HepG2 (cell line): ENCODE measurements at regions not wholly inside any gene's neighbourhood (a gene's known extent, or its start where the extent isn't known, plus 50 kb on each side); places are given as distances from the start of the nearest gene placed in this dataset.

Experiments
- ELF1 ChIP-seq: sonication (generic); formaldehyde crosslinking; IDR thresholded peaks from 2 replicates; pipeline ENCODE4 v1.4.0; 2020; ENCODE audit warnings: missing genetic modification reagents
- FOXC1 ChIP-seq: sonication (generic); formaldehyde crosslinking; IDR thresholded peaks from 2 replicates; pipeline ENCODE4 v1.8.0; 2022; ENCODE audit warnings: mild to moderate bottlenecking, missing genetic modification reagents, borderline replicate concordance
- FOXO4 ChIP-seq: sonication (generic); formaldehyde crosslinking; conservative IDR thresholded peaks from 2 replicates; pipeline ENCODE4 v1.8.1; 2023; ENCODE audit warnings: missing genetic modification reagents
- FOXP4 ChIP-seq: sonication (generic); formaldehyde crosslinking; IDR thresholded peaks from 2 replicates; pipeline ENCODE4 v1.4.0; 2020; ENCODE audit warnings: missing genetic modification reagents
- JDP2 ChIP-seq: sonication (generic); formaldehyde crosslinking; IDR thresholded peaks from 2 replicates; pipeline ENCODE4 v1.8.1; 2022; ENCODE audit warnings: missing genetic modification reagents, borderline replicate concordance
- KLF11 ChIP-seq: IDR thresholded peaks from 2 replicates; pipeline ENCODE4 v1.6.1; 2016; ENCODE audit warnings: missing compliant biosample characterization
- NR2C2 ChIP-seq: sonication (generic); formaldehyde crosslinking; IDR thresholded peaks from 2 replicates; pipeline ENCODE4 v1.4.0; 2020; ENCODE audit warnings: missing genetic modification reagents, mild to moderate bottlenecking, moderate library complexity, borderline replicate concordance
- RXRA ChIP-seq: sonication (generic); formaldehyde crosslinking; IDR thresholded peaks from 2 replicates; pipeline ENCODE4 v1.5.1; 2020; ENCODE audit warnings: missing genetic modification reagents
- SIX4 ChIP-seq: sonication (generic); formaldehyde crosslinking; IDR thresholded peaks from 2 replicates; pipeline ENCODE4 v1.4.0; 2020; ENCODE audit warnings: missing genetic modification reagents
- SKI ChIP-seq: fragments of 450-650 bp; IDR thresholded peaks from one replicate; pipeline ENCODE4 v1.6.1; 2018; ENCODE audit warnings: mild to moderate bottlenecking; ENCODE audit not compliant: partially characterized antibody
- SMARCE1 ChIP-seq: fragments of 450-650 bp; IDR thresholded peaks from 2 replicates; pipeline ENCODE4 v1.6.1; 2017; ENCODE audit warnings: borderline replicate concordance
- SNRNP70 ChIP-seq: fragments of 200-400 bp; formaldehyde crosslinking; IDR thresholded peaks from 2 replicates; pipeline ENCODE4 v1.6.1; 2017; ENCODE audit warnings: mild to moderate bottlenecking, low read depth, low read length, moderate library complexity
- SP4 ChIP-seq: sonication (generic); formaldehyde crosslinking; IDR thresholded peaks from 2 replicates; pipeline ENCODE4 v1.8.1; 2023; ENCODE audit warnings: mild to moderate bottlenecking, missing genetic modification reagents
- SRSF4 ChIP-seq: fragments of 200-400 bp; formaldehyde crosslinking; IDR thresholded peaks from one replicate; pipeline ENCODE4 v1.6.1; 2018; ENCODE audit warnings: mild to moderate bottlenecking, low read depth, low read length, moderate library complexity; ENCODE audit not compliant: poor library complexity, severe bottlenecking
- TEAD2 ChIP-seq: sonication (generic); formaldehyde crosslinking; IDR thresholded peaks from 2 replicates; pipeline ENCODE4 v1.9.0; 2021; ENCODE audit warnings: missing genetic modification reagents
- ZGPAT ChIP-seq: IDR thresholded peaks from 2 replicates; pipeline ENCODE4 v1.6.1; 2016; ENCODE audit warnings: mild to moderate bottlenecking
- ZNF333 ChIP-seq: sonication (generic); formaldehyde crosslinking; IDR thresholded peaks from 2 replicates; pipeline ENCODE4 v1.4.0; 2020; ENCODE audit warnings: mild to moderate bottlenecking, missing genetic modification reagents, borderline replicate concordance
- ZNF496 ChIP-seq: sonication (generic); formaldehyde crosslinking; IDR thresholded peaks from 2 replicates; pipeline ENCODE4 v1.8.1; 2023; ENCODE audit warnings: mild to moderate bottlenecking, moderate library complexity, missing genetic modification reagents; ENCODE audit not compliant: insufficient replicate concordance
- ZSCAN5A ChIP-seq: sonication (generic); formaldehyde crosslinking; IDR thresholded peaks from 2 replicates; pipeline ENCODE4 v1.8.0; 2022; ENCODE audit warnings: mild to moderate bottlenecking, missing genetic modification reagents, borderline replicate concordance
- TF ChIP-seq, protein P1 (sequence below): sonication (generic); formaldehyde crosslinking; IDR thresholded peaks from 2 replicates; pipeline ENCODE4 v1.8.1; 2023; ENCODE audit warnings: missing genetic modification reagents, inconsistent platforms, borderline replicate concordance
- TF ChIP-seq, protein P2 (sequence below): sonication (generic); formaldehyde crosslinking; IDR thresholded peaks from 2 replicates; pipeline ENCODE4 v1.9.0; 2022; ENCODE audit warnings: low read depth, missing genetic modification reagents

GRCh38 chr2:167794554-167795255, 452.7 kb downstream of the STK39 start (continued):
- no peak for TF ChIP-seq SRSF4
- no peak for TF ChIP-seq SP4 (CRISPR knock-in tag)
- no peak for TF ChIP-seq ZNF496 (CRISPR knock-in tag)
- no peak for TF ChIP-seq ZNF333
- no peak for TF ChIP-seq FOXC1 (CRISPR knock-in tag)
- TF ChIP-seq TEAD2 (CRISPR knock-in tag) = no peak
- no peak for TF ChIP-seq KLF11 (CRISPR knock-in tag)
- TF ChIP-seq, protein P1, sequence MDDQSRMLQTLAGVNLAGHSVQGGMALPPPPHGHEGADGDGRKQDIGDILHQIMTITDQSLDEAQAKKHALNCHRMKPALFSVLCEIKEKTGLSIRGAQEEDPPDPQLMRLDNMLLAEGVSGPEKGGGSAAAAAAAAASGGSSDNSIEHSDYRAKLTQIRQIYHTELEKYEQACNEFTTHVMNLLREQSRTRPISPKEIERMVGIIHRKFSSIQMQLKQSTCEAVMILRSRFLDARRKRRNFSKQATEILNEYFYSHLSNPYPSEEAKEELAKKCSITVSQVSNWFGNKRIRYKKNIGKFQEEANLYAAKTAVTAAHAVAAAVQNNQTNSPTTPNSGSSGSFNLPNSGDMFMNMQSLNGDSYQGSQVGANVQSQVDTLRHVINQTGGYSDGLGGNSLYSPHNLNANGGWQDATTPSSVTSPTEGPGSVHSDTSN (CRISPR knock-in tag) = no peak
- no peak for TF ChIP-seq ELF1 (CRISPR knock-in tag)
- TF ChIP-seq SNRNP70 = no peak
- TF ChIP-seq ZSCAN5A = no peak
- no peak for TF ChIP-seq RXRA
- no peak; the same call in 1 of the 2 replicates for TF ChIP-seq SIX4 (CRISPR knock-in tag)
- TF ChIP-seq NR2C2 = no peak
- TF ChIP-seq FOXO4 (CRISPR knock-in tag) = no peak
- TF ChIP-seq SMARCE1 = no peak
- TF ChIP-seq FOXP4 (CRISPR knock-in tag) = peak; percentile 88
- peak; percentile 58; the same call in 1 of the 2 replicates for TF ChIP-seq ZGPAT (CRISPR knock-in tag)
- TF ChIP-seq, protein P2, sequence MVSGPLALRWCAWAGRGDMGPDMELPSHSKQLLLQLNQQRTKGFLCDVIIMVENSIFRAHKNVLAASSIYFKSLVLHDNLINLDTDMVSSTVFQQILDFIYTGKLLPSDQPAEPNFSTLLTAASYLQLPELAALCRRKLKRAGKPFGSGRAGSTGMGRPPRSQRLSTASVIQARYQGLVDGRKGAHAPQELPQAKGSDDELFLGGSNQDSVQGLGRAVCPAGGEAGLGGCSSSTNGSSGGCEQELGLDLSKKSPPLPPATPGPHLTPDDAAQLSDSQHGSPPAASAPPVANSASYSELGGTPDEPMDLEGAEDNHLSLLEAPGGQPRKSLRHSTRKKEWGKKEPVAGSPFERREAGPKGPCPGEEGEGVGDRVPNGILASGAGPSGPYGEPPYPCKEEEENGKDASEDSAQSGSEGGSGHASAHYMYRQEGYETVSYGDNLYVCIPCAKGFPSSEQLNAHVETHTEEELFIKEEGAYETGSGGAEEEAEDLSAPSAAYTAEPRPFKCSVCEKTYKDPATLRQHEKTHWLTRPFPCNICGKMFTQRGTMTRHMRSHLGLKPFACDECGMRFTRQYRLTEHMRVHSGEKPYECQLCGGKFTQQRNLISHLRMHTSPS = no peak
- no peak for TF ChIP-seq JDP2 (CRISPR knock-in tag)
- TF ChIP-seq SKI = no peak
